Adipocyte (in vitro differentiated cells): ENCODE measurements at regions not wholly inside any gene's neighbourhood (a gene's known extent, or its start where the extent isn't known, plus 50 kb on each side); places are given as distances from the start of the nearest gene placed in this dataset.
A peak's percentile ranks its signal among the peaks of the same experiment; 100 is the strongest.

ENCODE experiments used
- DNase-seq: peaks from one replicate; pipeline ENCODE4 v3.0.0-alpha.2; 2015; ENCODE audit warnings: low read depth
- H3K27me3 ChIP-seq: replicated peaks from 2 replicates; pipeline ENCODE4 v1.7.0; 2013; ENCODE audit warnings: mild to moderate bottlenecking, low read length, moderate library complexity; ENCODE audit not compliant: control insufficient read depth, insufficient read depth
- H3K36me3 ChIP-seq: 2 replicates; pipeline ENCODE4 v1.7.0; 2013; ENCODE audit warnings: low read length, mild to moderate bottlenecking, moderate library complexity; ENCODE audit not compliant: control insufficient read depth, insufficient read depth, severe bottlenecking
- H3K4me1 ChIP-seq: 2 replicates; pipeline ENCODE4 v1.7.0; 2013; ENCODE audit warnings: mild to moderate bottlenecking, low read length, moderate library complexity; ENCODE audit not compliant: control insufficient read depth, insufficient read depth
- H3K4me3 ChIP-seq: 2 replicates; pipeline ENCODE4 v1.7.0; 2013; ENCODE audit warnings: mild to moderate bottlenecking, low read length, moderate library complexity
- H3K9ac ChIP-seq: 2 replicates; pipeline ENCODE4 v1.7.0; 2013; ENCODE audit warnings: mild to moderate bottlenecking, low read length, moderate library complexity
- H3K9me3 ChIP-seq: 2 replicates; pipeline ENCODE4 v1.7.0; 2013; ENCODE audit warnings: mild to moderate bottlenecking, low read length, moderate library complexity; ENCODE audit not compliant: control insufficient read depth

DNA sequence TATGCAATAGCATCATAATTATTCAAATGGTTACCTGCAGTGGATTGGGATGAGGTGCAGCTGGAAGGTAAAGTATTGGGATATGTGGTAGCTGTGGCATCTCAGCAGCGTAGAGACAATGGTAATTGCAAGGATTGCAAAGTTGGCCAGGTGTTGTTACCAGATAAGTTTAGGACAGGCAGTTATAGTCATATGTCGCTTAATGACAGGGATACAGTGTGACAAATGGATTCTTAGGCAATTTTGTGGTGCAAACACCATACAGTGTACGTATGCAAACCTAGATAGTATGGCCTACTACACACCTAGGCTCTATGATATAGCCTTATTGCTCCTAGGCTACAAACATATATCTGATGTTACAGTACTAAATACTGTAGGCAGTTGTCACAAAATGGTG lies 163.5 kb upstream of the LYZL2 start:
- Histone ChIP-seq H3K4me1 (peaks cover 8% of the 10 kb centered on the region), H3K27me3 (no peaks in the 10 kb centered on the region), H3K36me3 (no peaks in the 10 kb centered on the region), H3K4me3 (no peak overlapping the region), H3K9ac (no peak overlapping the region), H3K9me3 (no peaks in the 10 kb centered on the region)
- no peak for DNase-seq

DNA sequence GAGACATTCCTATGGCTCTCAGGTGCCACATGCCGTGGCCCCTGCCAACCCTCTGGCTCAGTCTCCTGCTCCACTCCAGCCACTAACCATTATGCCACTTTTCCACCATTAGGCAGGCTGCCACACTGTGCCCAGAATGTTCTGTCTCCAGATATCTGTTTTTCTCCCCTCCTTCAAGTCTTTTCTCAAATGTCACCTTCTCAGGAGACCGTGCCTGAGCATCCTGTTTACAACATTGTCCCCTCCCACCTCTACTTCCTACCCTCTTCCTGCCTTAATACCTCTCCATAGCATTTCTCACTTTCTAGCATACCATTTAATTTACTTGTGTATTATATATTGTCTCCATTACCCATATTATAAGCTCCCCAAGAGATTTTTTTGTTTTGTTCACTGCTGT lies 162.5 kb upstream of the LYZL2 start:
- Histone ChIP-seq H3K4me1 (peaks cover 8% of the 10 kb centered on the region), H3K9ac (no peak overlapping the region), H3K27me3 (no peaks in the 10 kb centered on the region), H3K36me3 (no peaks in the 10 kb centered on the region), H3K9me3 (no peaks in the 10 kb centered on the region), H3K4me3 (no peak overlapping the region)
- no peak for DNase-seq

DNA sequence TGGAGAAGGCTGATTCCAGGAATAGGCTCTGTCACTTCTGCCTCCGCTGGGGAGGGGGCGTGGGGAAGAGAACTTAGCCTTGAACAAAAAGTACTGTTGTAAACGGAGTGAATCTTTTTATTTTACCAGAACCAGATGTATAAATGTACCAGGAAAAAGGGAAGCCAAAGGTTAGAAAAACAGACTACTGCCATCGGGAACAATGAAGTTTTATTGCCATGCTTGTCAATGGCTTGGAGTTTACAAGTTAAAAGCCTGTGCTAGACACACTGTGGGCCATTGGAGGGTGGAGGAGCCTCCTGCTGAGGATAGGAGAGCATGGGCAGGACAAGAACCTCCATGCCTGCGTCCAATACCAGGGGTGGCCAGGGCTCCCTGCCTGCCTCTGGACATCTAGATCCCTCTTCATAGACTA lies 161.7 kb upstream of the LYZL2 start:
- Histone ChIP-seq H3K4me1 (peaks cover 12% of the 10 kb centered on the region), H3K36me3 (no peaks in the 10 kb centered on the region), H3K9ac (no peak overlapping the region), H3K4me3 (no peak overlapping the region), H3K27me3 (no peaks in the 10 kb centered on the region), H3K9me3 (no peaks in the 10 kb centered on the region)
- peak; percentile 51 for DNase-seq

DNA sequence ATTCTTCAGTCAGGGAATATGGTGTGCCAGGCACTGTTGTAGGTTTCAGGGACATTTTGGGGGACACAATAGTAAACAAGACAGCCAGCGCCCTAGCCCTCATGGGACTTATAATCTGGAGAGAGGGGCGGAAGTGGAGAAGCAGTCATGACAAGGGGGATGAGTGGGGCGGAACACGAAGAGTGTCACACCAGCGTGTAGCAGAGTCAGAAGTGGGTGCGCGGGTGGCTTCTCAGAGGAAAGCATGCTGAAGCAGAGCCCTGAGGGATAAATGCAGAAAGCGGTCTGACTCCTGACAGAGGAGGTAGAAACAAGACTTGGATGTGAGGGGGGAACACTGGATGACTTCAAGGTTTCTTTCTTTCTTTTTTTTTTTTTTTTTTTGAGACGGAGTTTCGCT lies 160.3 kb upstream of the LYZL2 start:
- peaks cover 22% of the 10 kb centered on the region for H3K4me1 ChIP-seq

DNA sequence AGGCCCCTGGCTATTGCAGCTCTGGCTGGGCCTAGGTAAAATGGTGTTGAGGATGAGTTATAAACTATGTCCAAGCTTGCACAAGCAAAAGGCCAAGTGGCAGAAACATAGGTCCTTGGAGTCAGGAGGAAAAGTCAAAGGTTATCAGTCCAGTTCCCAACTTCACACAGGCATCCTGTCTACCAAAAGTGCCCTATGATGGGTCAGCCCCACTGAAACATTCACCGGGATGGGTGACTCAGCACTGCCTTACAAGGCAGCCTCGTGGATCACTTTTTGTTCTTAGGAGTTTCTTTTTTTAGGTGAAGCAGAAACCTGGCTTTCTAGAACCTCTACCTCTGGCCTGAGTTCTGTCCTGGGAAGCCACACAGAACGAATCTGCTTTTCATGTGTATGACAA lies 158.8 kb upstream of the LYZL2 start:
- Histone ChIP-seq H3K36me3 (no peaks in the 10 kb centered on the region), H3K9ac (no peak overlapping the region), H3K4me1 (peaks cover 31% of the 10 kb centered on the region), H3K9me3 (no peaks in the 10 kb centered on the region), H3K4me3 (no peak overlapping the region), H3K27me3 (no peaks in the 10 kb centered on the region)
- DNase-seq, result peak; percentile 36

More for the DNA sequence above, 160.3 kb upstream of the LYZL2 start:
- H3K9me3 ChIP-seq, result no peaks in the 10 kb centered on the region
- no peaks in the 10 kb centered on the region for H3K27me3 ChIP-seq
- no peak overlapping the region for H3K4me3 ChIP-seq
- H3K9ac ChIP-seq, result no peak overlapping the region
- no peaks in the 10 kb centered on the region for H3K36me3 ChIP-seq
- DNase-seq, result no peak

DNA sequence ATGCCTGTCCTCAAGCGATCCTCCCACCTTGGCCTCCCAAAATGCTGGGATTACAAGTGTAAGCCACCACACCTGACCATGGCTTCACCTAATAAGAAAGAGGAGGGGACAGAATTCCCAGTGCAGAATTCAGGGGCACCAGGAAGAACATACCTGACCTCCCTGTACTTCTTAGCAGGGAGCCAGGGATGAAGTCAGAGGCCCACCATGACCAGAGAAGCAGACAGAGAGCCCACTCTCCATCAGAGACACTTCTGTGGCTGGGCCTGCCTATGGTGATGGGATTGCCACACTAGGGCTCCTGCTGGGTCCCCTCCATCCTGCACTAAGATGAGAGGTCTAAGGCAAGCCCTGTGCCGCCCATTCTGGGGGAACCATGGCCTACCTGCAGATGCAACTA lies 157.4 kb upstream of the LYZL2 start:
- peaks cover 44% of the 10 kb centered on the region for H3K4me1 ChIP-seq
- H3K9ac ChIP-seq, result no peak overlapping the region
- H3K4me3 ChIP-seq, result no peak overlapping the region
- DNase-seq, result no peak
- no peaks in the 10 kb centered on the region for H3K9me3 ChIP-seq
- H3K27me3 ChIP-seq, result no peaks in the 10 kb centered on the region
- H3K36me3 ChIP-seq, result no peaks in the 10 kb centered on the region

DNA sequence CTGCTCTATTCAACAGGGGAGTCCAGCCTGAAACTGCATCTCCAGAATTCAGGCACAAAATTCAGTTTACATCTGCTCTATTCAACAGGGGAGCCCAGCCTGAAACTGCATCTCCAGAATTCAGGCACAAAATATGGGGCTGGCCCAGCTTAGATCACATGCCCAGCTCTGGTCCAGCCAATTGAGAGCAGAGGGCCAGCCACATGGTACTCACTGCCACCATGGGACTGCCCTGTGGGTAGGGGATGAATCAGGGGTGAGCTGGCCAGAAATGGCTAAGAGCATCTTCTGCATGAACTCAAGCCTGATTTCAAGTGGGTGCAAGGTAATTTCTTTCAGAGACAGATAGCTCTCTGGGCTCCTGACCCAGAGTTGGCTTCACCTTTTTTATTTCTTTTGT lies 156.6 kb upstream of the LYZL2 start:
- Histone ChIP-seq H3K4me1 (peaks cover 42% of the 10 kb centered on the region), H3K27me3 (no peaks in the 10 kb centered on the region), H3K4me3 (no peak overlapping the region), H3K9ac (peak overlapping the region; percentile 95), H3K36me3 (no peaks in the 10 kb centered on the region), H3K9me3 (no peaks in the 10 kb centered on the region)
- DNase-seq, result peak; percentile 36

DNA sequence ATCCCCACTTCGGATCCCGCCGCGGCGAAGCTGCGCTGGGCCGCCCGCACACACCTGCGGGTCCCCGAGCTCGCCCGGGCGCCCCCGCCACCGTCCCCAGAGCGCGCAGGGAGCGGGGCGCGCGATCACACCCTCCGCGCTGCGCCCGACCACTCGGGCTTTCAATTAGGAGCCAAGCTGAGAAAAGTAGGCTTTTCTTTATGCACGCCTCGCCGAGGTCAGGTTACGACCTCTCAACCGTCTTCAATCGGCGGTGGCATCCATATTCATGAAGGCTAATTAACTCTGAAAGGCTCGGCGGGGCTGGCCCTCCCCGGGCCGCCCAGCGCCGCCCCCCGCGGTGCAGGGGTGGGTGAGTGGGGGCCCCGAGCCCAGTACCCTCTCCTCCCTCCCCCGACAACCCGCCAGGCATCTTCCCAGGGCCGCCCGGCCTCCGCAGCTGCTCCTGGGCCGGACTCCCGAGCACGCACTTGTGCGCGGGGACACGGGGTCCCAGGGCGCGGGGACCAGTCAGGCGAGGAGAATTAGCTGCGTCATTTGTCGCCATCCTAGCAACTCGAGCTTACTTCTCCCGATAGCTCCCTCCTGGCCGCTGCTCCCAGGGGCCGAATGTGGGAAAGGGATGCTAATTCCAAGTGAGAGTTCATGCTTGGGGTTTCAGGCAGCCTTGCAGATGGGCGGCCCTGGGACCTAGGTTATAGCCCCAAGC lies 155.5 kb upstream of the LYZL2 start:
- no peaks in the 10 kb centered on the region for H3K36me3 ChIP-seq
- DNase-seq, result peak; percentile 82
- peak overlapping the region; percentile 95 for H3K9ac ChIP-seq
- H3K9me3 ChIP-seq, result no peaks in the 10 kb centered on the region
- H3K4me3 ChIP-seq, result peak overlapping the region; percentile 83
- peaks cover 38% of the 10 kb centered on the region for H3K4me1 ChIP-seq
- no peaks in the 10 kb centered on the region for H3K27me3 ChIP-seq

DNA sequence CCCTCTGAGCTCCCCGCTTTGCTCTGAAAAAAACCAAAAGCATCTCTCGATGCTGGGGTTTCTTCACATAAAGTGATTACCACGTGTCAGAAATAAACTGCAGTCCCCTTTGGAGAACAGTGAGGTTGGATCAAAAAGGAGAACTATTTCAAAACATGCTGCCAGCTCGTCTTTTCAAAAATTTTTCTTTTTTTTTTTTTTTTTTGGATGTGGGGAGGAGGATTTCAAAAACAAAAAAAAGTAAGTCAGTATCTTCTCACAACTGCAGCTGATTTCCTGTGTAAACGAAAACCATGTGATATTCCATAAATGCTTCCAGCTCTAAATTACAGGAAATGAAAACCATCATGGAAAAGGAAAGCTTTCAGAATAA lies 155.0 kb upstream of the LYZL2 start:
- peak; percentile 84 for DNase-seq
- H3K4me3 ChIP-seq, result peak overlapping the region; percentile 83

DNA sequence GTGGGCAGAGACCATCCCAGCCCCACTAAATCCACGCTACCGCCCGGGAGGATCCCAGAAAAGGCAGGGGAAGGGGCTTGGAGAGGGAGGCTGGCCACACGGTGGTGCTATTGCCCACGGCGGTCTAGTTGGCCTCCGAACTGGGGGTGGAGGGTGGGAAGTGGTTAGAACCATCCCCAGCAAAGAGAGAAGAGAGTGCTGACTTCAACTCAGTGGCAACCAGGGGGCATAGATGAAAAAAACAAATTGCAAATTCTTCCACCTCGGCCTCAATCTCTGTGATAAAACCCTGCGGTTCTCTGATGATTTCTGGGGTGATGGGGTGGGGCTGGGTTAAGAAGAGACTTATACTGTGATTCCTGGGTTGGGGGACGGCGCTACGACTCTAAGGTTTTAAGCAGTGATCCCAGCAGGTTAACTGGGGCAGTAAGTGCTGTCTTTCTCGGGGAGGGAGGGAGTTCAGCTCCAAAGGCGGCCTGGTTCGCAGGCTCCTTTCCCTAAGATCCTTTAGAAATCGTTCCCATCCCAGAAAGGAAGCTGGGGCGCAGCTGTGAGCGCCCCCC lies 154.5 kb upstream of the LYZL2 start:
- Histone ChIP-seq H3K27me3 (no peaks in the 10 kb centered on the region), H3K9ac (peak overlapping the region; percentile 95), H3K36me3 (no peaks in the 10 kb centered on the region), H3K4me1 (peaks cover 38% of the 10 kb centered on the region), H3K4me3 (peak overlapping the region; percentile 83), H3K9me3 (no peaks in the 10 kb centered on the region)
- DNase-seq, result peak; percentile 96

More for the DNA sequence above, 155.0 kb upstream of the LYZL2 start:
- Histone ChIP-seq H3K27me3 (no peaks in the 10 kb centered on the region), H3K9me3 (no peaks in the 10 kb centered on the region), H3K9ac (peak overlapping the region; percentile 95), H3K4me1 (peaks cover 38% of the 10 kb centered on the region), H3K36me3 (no peaks in the 10 kb centered on the region)

DNA sequence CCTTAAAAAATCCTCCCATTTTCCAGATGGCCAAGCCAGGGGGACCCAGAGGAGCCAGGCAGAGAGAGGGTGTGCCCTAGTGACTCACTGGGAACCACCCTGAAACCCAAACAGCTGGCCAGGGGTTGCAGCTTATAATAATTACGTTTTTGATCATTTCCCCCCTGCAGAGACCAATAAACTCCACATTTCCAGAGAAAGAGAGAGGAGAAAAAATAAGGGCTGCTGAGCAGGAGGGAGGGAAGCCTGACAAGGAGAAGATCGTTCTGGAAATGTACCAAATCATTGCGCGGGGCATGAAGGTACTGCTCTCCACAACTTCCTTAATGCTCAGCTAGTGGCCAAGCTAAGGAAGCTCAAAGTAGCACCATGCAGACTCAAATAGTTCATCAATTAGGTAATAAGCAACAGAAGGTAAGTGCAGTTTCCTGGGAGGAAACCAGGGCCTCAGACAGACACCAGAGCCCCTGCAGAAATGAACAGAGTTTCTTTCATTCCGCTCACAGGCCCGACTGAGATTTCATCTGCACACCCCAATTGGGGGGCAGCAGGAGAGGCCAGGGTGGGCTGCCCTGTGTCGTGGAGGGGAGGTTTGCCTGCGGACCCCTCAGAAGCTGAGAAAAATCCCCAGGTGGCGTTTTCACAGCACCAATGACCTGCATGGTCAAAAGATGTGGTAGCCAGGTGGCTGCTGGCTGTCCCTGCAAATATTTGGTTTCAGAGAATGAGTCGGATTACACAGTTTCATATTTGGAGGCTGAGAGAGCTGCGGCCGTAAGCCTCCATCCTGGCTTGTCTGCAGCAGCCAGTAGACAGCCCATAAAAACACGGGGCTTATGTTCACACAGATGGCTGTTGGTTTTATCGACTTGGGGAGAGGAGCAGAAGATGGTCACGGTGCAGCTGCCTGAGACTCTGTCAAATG lies 153.2 kb upstream of the LYZL2 start:
- peak; percentile 54 for DNase-seq
- Histone ChIP-seq H3K27me3 (no peaks in the 10 kb centered on the region), H3K4me3 (peak overlapping the region; percentile 83), H3K9me3 (no peaks in the 10 kb centered on the region), H3K4me1 (peaks cover 38% of the 10 kb centered on the region), H3K9ac (peak overlapping the region; percentile 95), H3K36me3 (no peaks in the 10 kb centered on the region)
